AG04449 (cell line): ENCODE measurements at regions not wholly inside any gene's neighbourhood (a gene's known extent, or its start where the extent isn't known, plus 50 kb on each side); places are given as distances from the start of the nearest gene placed in this dataset.

Experiments used
- CTCF ChIA-PET: fragments of 350-600 bp; formaldehyde crosslinking; extraction: SDS; loops from one replicate; lab custom pipeline; 2021; ENCODE audit warnings: antibody characterized with exemption; lab: Yijun Ruan, JAX
- POLR2A ChIA-PET: fragments of 400-600, 350-600 bp; formaldehyde crosslinking; extraction: SDS; loops from one replicate; lab custom pipeline; 2020; ENCODE audit warnings: antibody characterized with exemption, inconsistent platforms; lab: Yijun Ruan, JAX
- DNase-seq: peaks from one replicate; pipeline ENCODE4 v3.0.0-alpha.2; 2010; ENCODE audit warnings: low read depth, low spot score
- H3K4me3 ChIP-seq: 2 replicates; pipeline ENCODE4 v1.5.1; 2011; ENCODE audit warnings: low read depth, mild to moderate bottlenecking, control low read depth, low read length
- CTCF ChIP-seq: IDR thresholded peaks from one replicate; pipeline ENCODE4 v1.5.1; 2011; ENCODE audit warnings: mild to moderate bottlenecking, moderate library complexity, low read length, control low read depth, inconsistent platforms; ENCODE audit not compliant: insufficient read depth; ENCODE audit errors: missing control alignments

- H3K4me3 ChIP-seq = no peak overlapping the region
- no peak for TF ChIP-seq CTCF
- CTCF ChIA-PET = no interaction called here
- DNase-seq = no peak
- POLR2A ChIA-PET = no interaction called here
Measured at GRCh38 chr2:207417301-207417718, 112.5 kb upstream of the CREB1 start.

- no peak for TF ChIP-seq CTCF
- CTCF ChIA-PET = no interaction called here
- H3K4me3 ChIP-seq = no peak overlapping the region
- no peak for DNase-seq
- POLR2A ChIA-PET = no interaction called here
Measured at GRCh38 chr2:207418419-207418818, 111.3 kb upstream of the CREB1 start.

GRCh38 chr2:207419331-207419730, 110.4 kb upstream of the CREB1 start:
- TF ChIP-seq CTCF = no peak
- ChIA-PET POLR2A (no interaction called here), CTCF (interaction anchor here (0.9 kb wide), 1 partner anchor 18 kb away, joined by 3 read pairs; no protein-coding TSS in a partner anchor)
- no peak overlapping the region for H3K4me3 ChIP-seq
- DNase-seq = no peak

- no peak for DNase-seq
- H3K4me3 ChIP-seq = no peak overlapping the region
- POLR2A ChIA-PET = no interaction called here
- CTCF ChIA-PET = no interaction called here
- TF ChIP-seq CTCF = no peak
Measured at GRCh38 chr2:207421671-207422070, 108.1 kb upstream of the CREB1 start.

- no peak for TF ChIP-seq CTCF
- no peak overlapping the region for H3K4me3 ChIP-seq
- ChIA-PET POLR2A (no interaction called here), CTCF (no interaction called here)
- DNase-seq = no peak
Measured at GRCh38 chr2:207422380-207422779, 107.4 kb upstream of the CREB1 start.

GRCh38 chr2:207423886-207424285, 105.9 kb upstream of the CREB1 start:
- ChIA-PET POLR2A (interaction anchor here (0.9 to 1.6 kb wide), 4 partner anchors 30 to 259 kb away, joined by 3 read pairs; partner anchors contain the start of gene KLF7), CTCF (interaction anchor here (1.0 to 2.1 kb wide), 3 partner anchors 8 to 49 kb away, joined by 3 to 5 read pairs (median 5); no protein-coding TSS in a partner anchor)
- no peak for TF ChIP-seq CTCF
- H3K4me3 ChIP-seq = no peak overlapping the region
- DNase-seq = peak; percentile 65
